Sigmoid colon (tissue), 6 donors: ENCODE measurements at regions not wholly inside any gene's neighbourhood (a gene's known extent, or its start where the extent isn't known, plus 50 kb on each side); places are given as distances from the start of the nearest gene placed in this dataset.

ENCODE experiments used
- DNase-seq: peaks from one replicate; pipeline ENCODE4 v3.0.0-alpha.2; 2019
- H3K27ac ChIP-seq, 4 donors: fragments of 200-600 bp; sonication (generic); one replicate each; pipeline ENCODE4 v1.5.1; 2016 to 2019; ENCODE audit warnings: mild to moderate bottlenecking in 1 of 4
- H3K27me3 ChIP-seq, 3 donors: fragments of 200-600 bp; sonication (generic); one replicate each; pipeline ENCODE4 v1.5.1; 2019; ENCODE audit warnings: mild to moderate bottlenecking in 1 of 3
- H3K36me3 ChIP-seq, 4 donors: fragments of 200-600 bp; sonication (generic); one replicate each; pipeline ENCODE4 v1.5.1; 2016 to 2019
- H3K4me1 ChIP-seq, 4 donors: fragments of 200-600 bp; sonication (generic); one replicate each; pipeline ENCODE4 v1.5.1; 2017 to 2019
- H3K4me3 ChIP-seq, 4 donors: fragments of 200-600 bp; sonication (generic); one replicate each; pipeline ENCODE4 v1.5.1; 2017 to 2019; ENCODE audit warnings: mild to moderate bottlenecking in 2 of 4, moderate library complexity in 1 of 4
- H3K9me3 ChIP-seq, 4 donors: fragments of 200-600 bp in 3 of 4; sonication (generic) in 3 of 4; one replicate each; pipeline versions ENCODE4 v1.5.1 to v1.6.1; 2013 to 2019
- CTCF ChIP-seq, 4 experiments: fragments of 450-650 bp in 3 of 4; fragments of 200-600 bp in 1 of 4; IDR thresholded peaks; one replicate each; pipeline ENCODE4 v1.5.1; 2016 to 2019; ENCODE audit warnings: antibody characterized with exemption in 4 of 4, mild to moderate bottlenecking in 3 of 4, moderate library complexity in 2 of 4
- EP300 ChIP-seq, 4 donors: sonication (generic); formaldehyde crosslinking; IDR thresholded peaks; one replicate each; pipeline ENCODE4 v1.6.1; 2017; ENCODE audit warnings: antibody characterized with exemption in 4 of 4
- POLR2A ChIP-seq, 2 donors: fragments of 450-650 bp; IDR thresholded peaks; one replicate each; pipeline ENCODE4 v1.6.1; 2016; ENCODE audit warnings: antibody characterized with exemption in 2 of 2, mild to moderate bottlenecking in 2 of 2, moderate library complexity in 2 of 2
- POLR2AphosphoS5 ChIP-seq, 4 donors: sonication (generic); formaldehyde crosslinking; IDR thresholded peaks; one replicate each; pipeline ENCODE4 v1.6.1; 2017; ENCODE audit warnings: antibody characterized with exemption in 4 of 4
- WGBS, 2 donors: extraction: QIAGEN DNeasy Blood & Tissue Kit; methylation state at CpG; one replicate each; pipeline ENCODE4 v1.1.7; 2013; 5-methylcytosine and 5-hydroxymethylcytosine counted together
- intact Hi-C: fragments of 100-400 bp; cut with DNase I; formaldehyde crosslinking; loops from one replicate; pipeline ENCODE4 v1.15.1; 2023
- donor health status: healthy with polysubstance abuse.
- donor health status: healthy.

- H3K27ac ChIP-seq = no peak overlapping the region
- no peaks in the 10 kb centered on the region for H3K27me3 ChIP-seq
- DNase-seq = no peak
- TF ChIP-seq EP300 (IDR thresholded peaks at IDR 0.05) (no peak), POLR2AphosphoS5 (IDR thresholded peaks at IDR 0.05) (no peak), POLR2A (IDR thresholded peaks at IDR 0.05) (no peak), CTCF (IDR thresholded peaks at IDR 0.05) (no peak)
- WGBS, 2 donors = 85 to 90% methylated on average over 5 of the region's 5 CpGs
- peaks cover 0 to 22% (median 0%) of the 10 kb centered on the region in 4 donors for H3K4me1 ChIP-seq
- intact Hi-C loops = no loop called here
- H3K9me3 ChIP-seq = no peaks in the 10 kb centered on the region
- no peak overlapping the region for H3K4me3 ChIP-seq
- H3K36me3 ChIP-seq = no peaks in the 10 kb centered on the region
These were observed 506.7 kb upstream of the KIF2B start for GRCh38 chr17:53316073-53316472.

GRCh38 chr17:53314521-53314920, 508.2 kb upstream of the KIF2B start:
- Histone ChIP-seq H3K36me3 (no peaks in the 10 kb centered on the region), H3K9me3 (peaks cover 0 to 11% (median 2%) of the 10 kb centered on the region in 4 donors), H3K4me3 (no peak overlapping the region), H3K27me3 (no peaks in the 10 kb centered on the region), H3K4me1 (peaks cover 0 to 22% (median 0%) of the 10 kb centered on the region in 4 donors), H3K27ac (no peak overlapping the region)
- DNase-seq = no peak
- intact Hi-C loops = no loop called here
- TF ChIP-seq POLR2A (IDR thresholded peaks at IDR 0.05) (no peak), EP300 (IDR thresholded peaks at IDR 0.05) (no peak), CTCF (IDR thresholded peaks at IDR 0.05) (no peak), POLR2AphosphoS5 (IDR thresholded peaks at IDR 0.05) (no peak)
- WGBS, 2 donors = 76 to 82% methylated on average over 3 of the region's 3 CpGs

- WGBS, 2 donors = 71 to 80% methylated on average over 2 of the region's 2 CpGs
- Histone ChIP-seq H3K27me3 (no peaks in the 10 kb centered on the region), H3K4me3 (no peak overlapping the region), H3K9me3 (peaks cover 0 to 15% (median 2%) of the 10 kb centered on the region in 4 donors), H3K36me3 (no peaks in the 10 kb centered on the region), H3K27ac (no peak overlapping the region), H3K4me1 (peaks cover 0 to 22% (median 0%) of the 10 kb centered on the region in 4 donors)
- intact Hi-C loops = no loop called here
- TF ChIP-seq POLR2AphosphoS5 (IDR thresholded peaks at IDR 0.05) (no peak), EP300 (IDR thresholded peaks at IDR 0.05) (no peak), CTCF (IDR thresholded peaks at IDR 0.05) (no peak), POLR2A (IDR thresholded peaks at IDR 0.05) (no peak)
- no peak for DNase-seq
These were observed 509.0 kb upstream of the KIF2B start for GRCh38 chr17:53313746-53314145.

- Histone ChIP-seq H3K9me3 (no peaks in the 10 kb centered on the region), H3K36me3 (no peaks in the 10 kb centered on the region), H3K27me3 (no peaks in the 10 kb centered on the region), H3K4me1 (peaks cover 0 to 16% (median 5%) of the 10 kb centered on the region in 4 donors), H3K27ac (no peak overlapping the region), H3K4me3 (no peak overlapping the region)
- no peak for TF ChIP-seq POLR2AphosphoS5 (IDR thresholded peaks at IDR 0.05)
- TF ChIP-seq CTCF (IDR thresholded peaks at IDR 0.05) = no peak
- TF ChIP-seq EP300 (IDR thresholded peaks at IDR 0.05) = no peak
- no peak for TF ChIP-seq POLR2A (IDR thresholded peaks at IDR 0.05)
- intact Hi-C loops = no loop called here
- no peak for DNase-seq
- 85 to 87% methylated on average over 1 of the region's 1 CpG for WGBS, 2 donors
These were observed 544.3 kb upstream of the KIF2B start for GRCh38 chr17:53278466-53278865.

GRCh38 chr17:53273126-53273525, 549.6 kb upstream of the KIF2B start:
- Histone ChIP-seq H3K9me3 (no peaks in the 10 kb centered on the region), H3K4me3 (no peak overlapping the region), H3K27ac (no peak overlapping the region), H3K36me3 (no peaks in the 10 kb centered on the region), H3K4me1 (peaks cover 0 to 16% (median 5%) of the 10 kb centered on the region in 4 donors), H3K27me3 (no peaks in the 10 kb centered on the region)
- DNase-seq = no peak
- no peak for TF ChIP-seq CTCF (IDR thresholded peaks at IDR 0.05)
- no peak for TF ChIP-seq POLR2A (IDR thresholded peaks at IDR 0.05)
- intact Hi-C loops = no loop called here
- WGBS, 2 donors = 57 to 71% methylated on average over 2 of the region's 2 CpGs
